CD8-positive, alpha-beta memory T cell (primary cell): ENCODE measurements at regions not wholly inside any gene's neighbourhood (a gene's known extent, or its start where the extent isn't known, plus 50 kb on each side); places are given as distances from the start of the nearest gene placed in this dataset.

Source experiments
- CTCF ChIA-PET: fragments of 350-600 bp; sonication (Branson Sonifier 250); formaldehyde crosslinking; loops from one replicate; lab custom pipeline; 2021; ENCODE audit warnings: antibody characterized with exemption; lab: Charles Lee
- POLR2A ChIA-PET: fragments of 350-600 bp; sonication (Branson Sonifier 250); formaldehyde crosslinking; loops from one replicate; lab custom pipeline; 2021; ENCODE audit warnings: antibody characterized with exemption; lab: Charles Lee
- DNase-seq, 5 donors: peaks; one replicate each; pipeline versions ENCODE4 v3.0.0 to v3.0.0-alpha.2; 2020 to 2022; ENCODE audit warnings: mixed read lengths in 1 of 5
- H3K27ac ChIP-seq: one replicate; pipeline ENCODE4 v1.7.0; 2013; ENCODE audit warnings: low read depth, mild to moderate bottlenecking, low read length, moderate library complexity
- H3K27me3 ChIP-seq: 2 replicates; pipeline ENCODE4 v1.7.0; 2013; ENCODE audit warnings: low read length, mild to moderate bottlenecking; ENCODE audit not compliant: insufficient read depth, poor library complexity, severe bottlenecking
- H3K36me3 ChIP-seq: 2 replicates; pipeline ENCODE4 v1.7.0; 2013; ENCODE audit warnings: mild to moderate bottlenecking, low read length, moderate library complexity; ENCODE audit not compliant: insufficient read depth
- H3K4me1 ChIP-seq: 2 replicates; pipeline ENCODE4 v1.7.0; 2013; ENCODE audit warnings: mild to moderate bottlenecking, low read length, moderate library complexity; ENCODE audit not compliant: insufficient read depth
- H3K4me3 ChIP-seq: 2 replicates; pipeline ENCODE4 v1.7.0; 2013; ENCODE audit warnings: mild to moderate bottlenecking, low read length
- H3K9me3 ChIP-seq: 2 replicates; pipeline ENCODE4 v1.7.0; 2013; ENCODE audit warnings: mild to moderate bottlenecking, low read length
- H3K27ac Mint-ChIP-seq, 8 donors: one replicate each; pipeline ENCODE4 v1.8.0; 2020 to 2021; ENCODE audit warnings: mixed read lengths in 8 of 8, mild to moderate bottlenecking in 6 of 8, inconsistent platforms in 3 of 8, moderate library complexity in 3 of 8
- H3K27me3 Mint-ChIP-seq, 2 donors: one replicate each; pipeline ENCODE4 v1.8.0; 2020 to 2021; ENCODE audit warnings: mixed read lengths in 2 of 2, mild to moderate bottlenecking in 1 of 2, moderate library complexity in 1 of 2
- H3K36me3 Mint-ChIP-seq, 3 donors: one replicate each; pipeline ENCODE4 v1.8.0; 2020 to 2021; ENCODE audit warnings: mixed read lengths in 3 of 3, inconsistent platforms in 1 of 3, mild to moderate bottlenecking in 1 of 3
- H3K4me1 Mint-ChIP-seq, 3 donors: one replicate each; pipeline ENCODE4 v1.8.0; 2020 to 2021; ENCODE audit warnings: mixed read lengths in 3 of 3, inconsistent platforms in 1 of 3, mild to moderate bottlenecking in 1 of 3
- H3K4me3 Mint-ChIP-seq, 7 donors: one replicate each; pipeline ENCODE4 v1.8.0; 2020 to 2021; ENCODE audit warnings: mixed read lengths in 7 of 7, mild to moderate bottlenecking in 6 of 7, moderate library complexity in 4 of 7, inconsistent platforms in 2 of 7
- H3K9me3 Mint-ChIP-seq, 5 donors: one replicate each; pipeline ENCODE4 v1.8.0; 2020 to 2022; ENCODE audit warnings: mixed read lengths in 5 of 5, mild to moderate bottlenecking in 3 of 5, moderate library complexity in 2 of 5, inconsistent platforms in 1 of 5

DNA sequence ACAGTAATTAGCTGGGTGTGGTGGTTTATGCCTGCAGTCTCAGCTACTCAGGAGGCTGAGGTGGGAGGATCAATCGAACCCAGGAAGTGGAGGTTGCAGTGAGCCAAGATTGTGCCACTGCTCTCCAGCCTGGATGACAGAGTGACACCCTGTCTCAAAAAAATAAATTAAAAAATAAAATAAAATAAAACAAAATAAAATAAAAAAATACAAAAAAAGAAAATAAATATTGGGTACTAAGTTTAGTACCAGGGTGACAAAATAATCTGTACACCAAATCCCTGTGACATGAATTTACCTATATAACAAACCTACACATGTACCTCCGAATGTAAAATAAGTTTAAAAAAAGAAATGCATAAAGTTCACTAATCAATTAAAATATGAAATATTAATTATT is 666.0 kb upstream of the CDH18 start:
- Histone ChIP-seq H3K36me3 (no peaks in the 10 kb centered on the region), H3K4me1 (no peaks in the 10 kb centered on the region), H3K27me3 (no peaks in the 10 kb centered on the region), H3K4me3 (no peak overlapping the region), H3K27ac (no peak overlapping the region), H3K9me3 (no peaks in the 10 kb centered on the region)
- no peak overlapping the region for H3K27ac Mint-ChIP-seq
- H3K27me3 Mint-ChIP-seq, result no peaks in the 10 kb centered on the region
- H3K4me3 Mint-ChIP-seq, result no peak overlapping the region
- CTCF ChIA-PET, result no interaction called here
- no peaks in the 10 kb centered on the region for H3K36me3 Mint-ChIP-seq
- DNase-seq, result no peak
- H3K4me1 Mint-ChIP-seq, result no peaks in the 10 kb centered on the region
- POLR2A ChIA-PET, result no interaction called here
- H3K9me3 Mint-ChIP-seq, result peaks cover 7 to 49% (median 17%) of the 10 kb centered on the region in 5 donors

DNA sequence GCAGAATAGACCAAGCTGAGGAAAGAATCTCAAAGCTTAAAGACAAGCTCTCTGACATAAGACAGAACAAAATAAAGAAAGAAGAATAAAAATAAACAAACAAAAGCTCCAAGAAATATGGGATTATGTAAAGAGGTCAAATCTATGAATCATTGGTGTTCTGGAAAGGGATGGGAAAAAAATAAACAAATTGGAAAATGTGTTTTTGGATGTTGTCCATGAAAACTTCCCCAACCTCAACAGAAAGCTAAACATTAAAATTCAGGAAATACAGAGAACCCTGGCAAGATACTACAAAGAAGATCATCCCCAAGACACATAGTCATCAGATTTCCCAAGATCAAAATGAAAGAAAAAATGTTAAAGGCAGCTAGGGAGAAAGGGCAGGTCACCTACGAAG is 662.0 kb upstream of the CDH18 start:
- no peaks in the 10 kb centered on the region for H3K27me3 Mint-ChIP-seq
- DNase-seq, result no peak
- Histone ChIP-seq H3K4me1 (no peaks in the 10 kb centered on the region), H3K9me3 (no peaks in the 10 kb centered on the region), H3K27ac (no peak overlapping the region), H3K4me3 (no peak overlapping the region), H3K36me3 (no peaks in the 10 kb centered on the region), H3K27me3 (no peaks in the 10 kb centered on the region)
- ChIA-PET CTCF (no interaction called here), POLR2A (no interaction called here)
- peaks cover 10 to 38% (median 14%) of the 10 kb centered on the region in 5 donors for H3K9me3 Mint-ChIP-seq
- no peak overlapping the region for H3K27ac Mint-ChIP-seq
- no peaks in the 10 kb centered on the region for H3K4me1 Mint-ChIP-seq
- no peaks in the 10 kb centered on the region for H3K36me3 Mint-ChIP-seq
- no peak overlapping the region for H3K4me3 Mint-ChIP-seq

DNA sequence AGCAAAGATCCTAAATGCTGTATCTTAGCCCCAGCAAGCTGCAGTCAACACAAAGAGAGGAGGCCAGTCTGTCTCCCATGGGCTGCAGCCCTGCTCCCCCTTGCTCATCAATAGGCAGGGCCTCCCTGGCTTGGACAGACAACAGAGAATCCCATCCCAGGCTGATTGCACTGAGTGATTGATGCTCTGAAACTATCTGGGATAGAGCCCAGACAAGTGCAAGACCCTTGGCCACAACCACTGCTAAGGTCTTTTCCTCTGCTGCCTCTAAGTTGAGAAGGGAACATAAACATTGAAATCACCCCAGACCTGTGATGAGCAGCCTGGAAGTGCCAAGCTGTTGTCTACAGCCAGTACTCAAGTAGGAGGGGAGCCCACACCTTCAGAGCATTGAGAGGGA is 661.0 kb upstream of the CDH18 start:
- H3K9me3 Mint-ChIP-seq, result peaks cover 10 to 38% (median 14%) of the 10 kb centered on the region in 5 donors

DNA sequence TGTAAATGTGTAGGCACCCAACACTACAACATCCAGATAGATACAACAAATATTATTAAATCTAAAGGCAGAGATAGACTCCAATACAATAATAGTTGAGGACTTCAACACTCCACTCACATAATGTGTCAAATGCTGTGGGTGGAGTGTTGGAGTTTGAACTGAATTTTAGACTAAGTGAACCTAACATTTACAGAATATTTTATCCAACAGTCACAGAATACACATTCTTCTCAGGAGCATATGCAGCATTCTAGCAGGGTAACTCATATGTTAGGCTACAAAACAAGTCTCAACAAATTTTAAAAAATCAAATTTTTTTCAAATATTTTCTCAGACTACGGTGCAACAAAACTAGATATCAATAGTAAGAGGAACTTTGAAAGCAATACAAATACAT is 648.7 kb upstream of the CDH18 start:
- Mint-ChIP-seq H3K27ac (no peak overlapping the region), H3K9me3 (peaks cover 4 to 26% (median 7%) of the 10 kb centered on the region in 5 donors), H3K4me3 (no peak overlapping the region), H3K36me3 (no peaks in the 10 kb centered on the region), H3K27me3 (no peaks in the 10 kb centered on the region), H3K4me1 (no peaks in the 10 kb centered on the region)
- no peaks in the 10 kb centered on the region for H3K36me3 ChIP-seq
- no peaks in the 10 kb centered on the region for H3K27me3 ChIP-seq
- ChIA-PET POLR2A (no interaction called here), CTCF (no interaction called here)
- no peak overlapping the region for H3K4me3 ChIP-seq
- DNase-seq, result no peak
- no peaks in the 10 kb centered on the region for H3K9me3 ChIP-seq
- H3K27ac ChIP-seq, result no peak overlapping the region
- H3K4me1 ChIP-seq, result no peaks in the 10 kb centered on the region

More for the DNA sequence above, 661.0 kb upstream of the CDH18 start:
- ChIA-PET CTCF (no interaction called here), POLR2A (no interaction called here)
- no peaks in the 10 kb centered on the region for H3K36me3 Mint-ChIP-seq
- no peaks in the 10 kb centered on the region for H3K27me3 Mint-ChIP-seq
- Histone ChIP-seq H3K27me3 (no peaks in the 10 kb centered on the region), H3K4me1 (no peaks in the 10 kb centered on the region), H3K9me3 (no peaks in the 10 kb centered on the region), H3K4me3 (no peak overlapping the region), H3K27ac (no peak overlapping the region), H3K36me3 (no peaks in the 10 kb centered on the region)
- no peak overlapping the region for H3K27ac Mint-ChIP-seq
- no peaks in the 10 kb centered on the region for H3K4me1 Mint-ChIP-seq
- DNase-seq, result no peak
- no peak overlapping the region for H3K4me3 Mint-ChIP-seq

DNA sequence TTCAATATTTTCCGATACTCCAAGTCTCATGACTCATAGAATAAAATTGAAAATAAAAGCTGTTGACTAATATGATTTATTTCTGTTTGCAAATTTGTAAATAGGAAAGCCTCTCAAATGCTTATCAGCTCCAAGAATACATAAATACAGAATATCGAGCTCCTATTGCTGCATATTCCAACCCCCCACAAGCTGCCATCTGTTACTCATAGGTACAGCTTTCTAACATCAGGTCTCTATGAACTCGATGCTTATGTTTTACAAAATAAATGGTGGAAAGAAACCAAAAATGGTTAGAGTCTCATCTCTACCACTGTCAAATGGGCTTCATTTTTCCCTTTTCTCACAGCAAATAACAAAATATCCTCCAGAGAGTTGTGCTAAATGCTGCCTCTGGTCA is 631.6 kb upstream of the CDH18 start:
- Mint-ChIP-seq H3K36me3 (peaks cover 0 to 1% (median 0%) of the 10 kb centered on the region in 3 donors), H3K27ac (no peak overlapping the region), H3K27me3 (no peaks in the 10 kb centered on the region), H3K4me3 (no peak overlapping the region), H3K9me3 (peaks cover 4 to 22% (median 11%) of the 10 kb centered on the region in 5 donors), H3K4me1 (no peaks in the 10 kb centered on the region)
- ChIA-PET CTCF (no interaction called here), POLR2A (no interaction called here)
- no peak for DNase-seq
- H3K9me3 ChIP-seq, result no peaks in the 10 kb centered on the region
- no peak overlapping the region for H3K4me3 ChIP-seq
- no peaks in the 10 kb centered on the region for H3K4me1 ChIP-seq
- H3K36me3 ChIP-seq, result no peaks in the 10 kb centered on the region
- no peaks in the 10 kb centered on the region for H3K27me3 ChIP-seq
- no peak overlapping the region for H3K27ac ChIP-seq

DNA sequence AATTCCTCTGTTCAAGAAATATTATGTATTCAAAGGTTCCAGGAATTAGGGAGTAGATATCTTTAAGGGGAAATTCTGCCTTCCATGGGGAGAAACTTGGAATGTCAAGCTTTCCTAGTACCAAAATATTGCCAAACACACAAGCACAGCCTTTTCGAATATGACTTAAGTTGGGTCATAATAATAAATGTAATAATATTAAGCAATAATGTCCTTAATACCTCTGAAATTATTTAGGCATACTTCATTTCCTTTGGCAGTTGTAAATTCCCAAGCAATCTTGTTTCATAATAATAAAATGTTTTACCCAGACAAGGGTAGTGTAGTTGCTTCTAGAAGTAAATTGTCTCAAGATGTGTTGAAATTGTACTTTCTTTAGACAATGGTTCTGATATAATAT is 630.3 kb upstream of the CDH18 start:
- Histone ChIP-seq H3K4me1 (no peaks in the 10 kb centered on the region), H3K27ac (no peak overlapping the region), H3K9me3 (no peaks in the 10 kb centered on the region), H3K27me3 (no peaks in the 10 kb centered on the region), H3K4me3 (no peak overlapping the region), H3K36me3 (no peaks in the 10 kb centered on the region)
- H3K9me3 Mint-ChIP-seq, result peaks cover 7 to 27% (median 13%) of the 10 kb centered on the region in 5 donors
- DNase-seq, result no peak
- no peak overlapping the region for H3K27ac Mint-ChIP-seq
- H3K27me3 Mint-ChIP-seq, result no peaks in the 10 kb centered on the region
- H3K4me3 Mint-ChIP-seq, result no peak overlapping the region
- POLR2A ChIA-PET, result no interaction called here
- no peaks in the 10 kb centered on the region for H3K4me1 Mint-ChIP-seq
- peaks cover 0 to 1% (median 0%) of the 10 kb centered on the region in 3 donors for H3K36me3 Mint-ChIP-seq
- CTCF ChIA-PET, result no interaction called here

DNA sequence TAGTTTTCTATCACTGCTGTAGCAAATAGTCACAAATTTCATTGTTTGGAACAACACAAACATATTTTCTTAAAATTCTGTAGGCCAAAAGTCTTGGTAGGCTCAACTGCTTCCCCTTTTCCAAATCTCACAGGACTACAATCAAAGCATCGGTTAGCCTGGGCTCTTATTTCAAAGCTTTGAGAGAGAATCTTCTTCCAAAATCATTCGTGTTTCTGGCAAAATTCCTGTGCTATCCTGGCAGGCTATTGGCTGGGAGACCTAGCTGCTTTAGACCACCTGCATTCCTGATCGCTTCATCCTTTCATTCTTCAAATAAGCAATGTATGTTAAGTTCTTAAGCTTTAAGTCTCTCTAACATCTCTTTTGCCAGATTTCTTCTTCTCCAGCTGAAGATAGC is 629.8 kb upstream of the CDH18 start:
- no peak overlapping the region for H3K27ac Mint-ChIP-seq
- H3K9me3 ChIP-seq, result no peaks in the 10 kb centered on the region

DNA sequence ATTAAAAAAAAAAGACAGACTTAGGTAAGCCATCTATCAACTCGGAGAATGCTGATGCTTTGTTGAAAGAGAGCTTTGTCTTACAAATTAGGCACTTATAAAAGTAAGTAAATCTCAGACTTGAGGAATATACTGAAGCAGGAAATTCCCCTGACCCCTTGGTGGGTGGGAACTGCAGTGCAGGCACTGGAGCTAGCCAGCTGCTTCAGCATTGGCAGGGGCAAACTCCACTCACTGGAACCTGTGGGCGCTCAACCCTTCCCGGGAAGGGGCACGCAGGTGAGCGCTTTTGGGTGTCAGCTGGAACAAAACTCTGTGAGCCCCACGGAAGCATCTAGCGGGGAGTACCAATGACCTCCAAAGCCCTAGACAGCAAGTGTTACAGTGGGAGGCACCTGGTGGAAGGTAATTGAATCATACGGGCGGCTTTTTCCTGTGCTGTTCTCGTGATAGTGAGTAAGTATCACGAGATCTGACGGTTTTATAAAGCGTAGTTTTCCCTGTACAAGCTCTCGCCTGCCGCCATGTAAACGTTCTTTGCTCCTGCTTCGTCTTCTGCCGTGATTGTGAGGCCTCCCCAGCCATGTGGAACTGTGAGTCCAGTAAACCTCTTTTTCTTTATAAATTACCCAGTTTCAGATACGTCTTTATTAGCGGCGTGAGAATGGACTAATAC is 628.0 kb upstream of the CDH18 start:
- H3K36me3 ChIP-seq, result no peaks in the 10 kb centered on the region
- H3K9me3 ChIP-seq, result no peaks in the 10 kb centered on the region
- no peaks in the 10 kb centered on the region for H3K4me1 ChIP-seq
- H3K27me3 ChIP-seq, result no peaks in the 10 kb centered on the region
- ChIA-PET CTCF (no interaction called here), POLR2A (no interaction called here)
- no peaks in the 10 kb centered on the region for H3K4me1 Mint-ChIP-seq
- H3K27ac ChIP-seq, result no peak overlapping the region
- no peak for DNase-seq
- no peak overlapping the region for H3K27ac Mint-ChIP-seq
- H3K36me3 Mint-ChIP-seq, result peaks cover 0 to 1% (median 0%) of the 10 kb centered on the region in 3 donors
- peaks cover 5 to 27% (median 12%) of the 10 kb centered on the region in 5 donors for H3K9me3 Mint-ChIP-seq
- H3K4me3 ChIP-seq, result no peak overlapping the region
- no peaks in the 10 kb centered on the region for H3K27me3 Mint-ChIP-seq
- H3K4me3 Mint-ChIP-seq, result no peak overlapping the region

More for the DNA sequence above, 629.8 kb upstream of the CDH18 start:
- H3K4me1 ChIP-seq, result no peaks in the 10 kb centered on the region
- Mint-ChIP-seq H3K27me3 (no peaks in the 10 kb centered on the region), H3K9me3 (peaks cover 7 to 27% (median 13%) of the 10 kb centered on the region in 5 donors), H3K4me1 (no peaks in the 10 kb centered on the region), H3K4me3 (no peak overlapping the region), H3K36me3 (peaks cover 0 to 1% (median 0%) of the 10 kb centered on the region in 3 donors)
- no peak for DNase-seq
- no peaks in the 10 kb centered on the region for H3K36me3 ChIP-seq
- ChIA-PET CTCF (no interaction called here), POLR2A (no interaction called here)
- H3K27me3 ChIP-seq, result no peaks in the 10 kb centered on the region
- H3K4me3 ChIP-seq, result no peak overlapping the region
- no peak overlapping the region for H3K27ac ChIP-seq
